ENCODE measurements at regions not wholly inside any gene's neighbourhood (a gene's known extent, or its start where the extent isn't known, plus 50 kb on each side); places are given as distances from the start of the nearest gene placed in this dataset.

- no peak overlapping the region for H2AFZ ChIP-seq (ENCODE audit: low read depth, low read length, poor library complexity, severe bottlenecking)
- H4K20me1 ChIP-seq (ENCODE audit: insufficient read depth), result no peaks in the 10 kb centered on the region
- peaks cover 9 to 40% of the 10 kb centered on the region in 2 experiments; a peak in 2 of 4 replicates for H3K9me3 ChIP-seq (ENCODE audit: control insufficient read depth in 1 of 2, insufficient read depth in 1 of 2, low read depth in 1 of 2, low read length in 2 of 2)
- ATAC-seq (no peak), DNase-seq (ENCODE audit: low read depth, low spot score) (no peak)
- H3K4me1 ChIP-seq (ENCODE audit: control insufficient read depth in 1 of 2, insufficient read depth in 2 of 2, low read length in 2 of 2), result no peaks in the 10 kb centered on the region
- H3K27ac ChIP-seq (ENCODE audit: low read depth, low read length), result no peak overlapping the region
- no TSS peak for BruUV-seq (replicated peaks)
- no peak overlapping the region for H3K4me3 ChIP-seq (replicated peaks in 1 of 2; ENCODE audit: low read depth in 1 of 2, low read length in 2 of 2)
- no peaks in the 10 kb centered on the region for H3K36me3 ChIP-seq (ENCODE audit: control insufficient read depth in 1 of 2, insufficient read depth in 2 of 2, low read length in 2 of 2)
- POLR2A ChIA-PET, result no interaction called here
- H3K27me3 ChIP-seq (ENCODE audit: insufficient read depth, low read length), result no peaks in the 10 kb centered on the region
- CTCF ChIA-PET, result no interaction called here
- RAD21 ChIA-PET (ENCODE audit: low non-redundant PET in 1 of 2, low total read pairs in 2 of 2, uncharacterized antibody in 2 of 2, unreplicated experiment in 2 of 2), result no interaction called here
- H3K4me2 ChIP-seq (ENCODE audit: low read length), result no peak overlapping the region
- H3K9ac ChIP-seq (ENCODE audit: low read length), result no peak overlapping the region
- intact Hi-C loops (cut with micrococcal nuclease), result no loop called here
- TF ChIP-seq POLR2A (IDR thresholded peaks at IDR 0.05; ENCODE audit: borderline replicate concordance, extremely low read depth, insufficient read depth, insufficient read length) (no peak), EZH2 (IDR thresholded peaks at IDR 0.05) (no peak)
- H3K79me2 ChIP-seq (ENCODE audit: insufficient read depth, low read length), result no peaks in the 10 kb centered on the region
- H3K9me2 ChIP-seq (ENCODE audit: insufficient read depth), result no peaks in the 10 kb centered on the region
Measured at GRCh38 chr21:23017989-23018388, 2019.8 kb downstream of the NCAM2 start.

GRCh38 chr21:23020969-23021368, 2022.8 kb downstream of the NCAM2 start:
- ChIA-PET POLR2A (no interaction called here), RAD21 (ENCODE audit: low non-redundant PET in 1 of 2, low total read pairs in 2 of 2, uncharacterized antibody in 2 of 2, unreplicated experiment in 2 of 2) (no interaction called here), CTCF (no interaction called here)
- no TSS peak for BruUV-seq (replicated peaks)
- no peak for TF ChIP-seq CEBPB (IDR thresholded peaks at IDR 0.05; ENCODE audit: low read depth)
- TF ChIP-seq SP1 (IDR thresholded peaks at IDR 0.05; ENCODE audit: low read depth), result no peak
- TF ChIP-seq FOSL1 (IDR thresholded peaks at IDR 0.05; ENCODE audit: low read depth), result no peak
- no peak for TF ChIP-seq ELF1 (IDR thresholded peaks at IDR 0.05; ENCODE audit: borderline replicate concordance, low read depth)
- no peak for TF ChIP-seq SRF (IDR thresholded peaks at IDR 0.05; ENCODE audit: low read depth)
- TF ChIP-seq JUND (IDR thresholded peaks at IDR 0.05), result no peak
- no peak for TF ChIP-seq ZBTB33 (IDR thresholded peaks at IDR 0.05; ENCODE audit: extremely low read depth, insufficient replicate concordance, low read length)
- TF ChIP-seq EGR1 (IDR thresholded peaks at IDR 0.05; ENCODE audit: low read depth), result no peak
- no peak for TF ChIP-seq ATF3 (IDR thresholded peaks at IDR 0.05)
- TF ChIP-seq ZNF274 (IDR thresholded peaks at IDR 0.05; ENCODE audit: low read depth, low read length), result no peak
- no peak for TF ChIP-seq POLR2A (IDR thresholded peaks at IDR 0.05; ENCODE audit: borderline replicate concordance, extremely low read depth, insufficient read depth, insufficient read length)
- no peak for TF ChIP-seq EZH2 (IDR thresholded peaks at IDR 0.05)
- no peak for TF ChIP-seq TCF7L2 (IDR thresholded peaks at IDR 0.05; ENCODE audit: borderline replicate concordance, extremely low read depth, insufficient read depth, insufficient read length)
- TF ChIP-seq POLR2AphosphoS5 (IDR thresholded peaks at IDR 0.05; ENCODE audit: low read depth, low read length), result no peak
- no peak for TF ChIP-seq MAX (IDR thresholded peaks at IDR 0.05)
- no peak for TF ChIP-seq YY1 (IDR thresholded peaks at IDR 0.05; ENCODE audit: extremely low read depth, insufficient replicate concordance, low read depth, low read length)
- no peak for TF ChIP-seq ZFX (IDR thresholded peaks at IDR 0.05)
- TF ChIP-seq CBX3 (IDR thresholded peaks at IDR 0.05; ENCODE audit: low read depth), result no peak
- Histone ChIP-seq H3K4me1 (ENCODE audit: control insufficient read depth in 1 of 2, insufficient read depth in 2 of 2, low read length in 2 of 2) (no peaks in the 10 kb centered on the region), H3K27me3 (ENCODE audit: insufficient read depth, low read length) (no peaks in the 10 kb centered on the region), H3K9me2 (ENCODE audit: insufficient read depth) (no peaks in the 10 kb centered on the region), H3K27ac (ENCODE audit: low read depth, low read length) (no peak overlapping the region), H3K79me2 (ENCODE audit: insufficient read depth, low read length) (no peaks in the 10 kb centered on the region), H3K36me3 (ENCODE audit: control insufficient read depth in 1 of 2, insufficient read depth in 2 of 2, low read length in 2 of 2) (no peaks in the 10 kb centered on the region), H4K20me1 (ENCODE audit: insufficient read depth) (no peaks in the 10 kb centered on the region), H3K4me3 (replicated peaks in 1 of 2; ENCODE audit: low read depth in 1 of 2, low read length in 2 of 2) (no peak overlapping the region), H3K9me3 (ENCODE audit: control insufficient read depth in 1 of 2, insufficient read depth in 1 of 2, low read depth in 1 of 2, low read length in 2 of 2) (peaks cover 10 to 40% of the 10 kb centered on the region in 2 experiments; a peak in 3 of 4 replicates), H3K9ac (ENCODE audit: low read length) (no peak overlapping the region), H2AFZ (ENCODE audit: low read depth, low read length, poor library complexity, severe bottlenecking) (no peak overlapping the region), H3K4me2 (ENCODE audit: low read length) (no peak overlapping the region)
- DNase-seq (ENCODE audit: low read depth, low spot score) (no peak), ATAC-seq (no peak)
- intact Hi-C loops (cut with micrococcal nuclease), result no loop called here

All from HCT116 (cell line).